ENCODE measurements at regions not wholly inside any gene's neighbourhood (a gene's known extent, or its start where the extent isn't known, plus 50 kb on each side); places are given as distances from the start of the nearest gene placed in this dataset.

- TF ChIP-seq CTCF (conservative IDR thresholded peaks at IDR 0.05; ENCODE audit: low read depth, low read length) (no peak), EZH2 (IDR thresholded peaks at IDR 0.05; ENCODE audit: borderline replicate concordance, low read depth, low read length, poor library complexity, severe bottlenecking) (no peak)
These were observed 327.6 kb upstream of the SFSWAP start for GRCh38 chr12:131383291-131383690.
